HUES6 (cell line): ENCODE measurements at regions not wholly inside any gene's neighbourhood (a gene's known extent, or its start where the extent isn't known, plus 50 kb on each side); places are given as distances from the start of the nearest gene placed in this dataset.

ENCODE experiments used
- H3K27ac ChIP-seq: 2 replicates; pipeline ENCODE4 v1.7.0; 2013; ENCODE audit warnings: low read depth, mild to moderate bottlenecking, low read length, inconsistent platforms
- H3K27me3 ChIP-seq: 2 replicates; pipeline ENCODE4 v1.6.1; 2013; ENCODE audit warnings: low read length; ENCODE audit not compliant: control insufficient read depth, insufficient read depth
- H3K36me3 ChIP-seq: 2 replicates; pipeline ENCODE4 v1.6.1; 2013; ENCODE audit warnings: low read length; ENCODE audit not compliant: control insufficient read depth, insufficient read depth
- H3K4me1 ChIP-seq: 2 replicates; pipeline ENCODE4 v1.6.1; 2013; ENCODE audit warnings: low read length; ENCODE audit not compliant: control insufficient read depth, insufficient read depth
- H3K4me3 ChIP-seq: 2 replicates; pipeline ENCODE4 v1.5.1; 2013; ENCODE audit warnings: low read depth, low read length
- H3K9ac ChIP-seq: one replicate; pipeline ENCODE4 v1.6.1; 2013; ENCODE audit warnings: mild to moderate bottlenecking, low read length
- H3K9me3 ChIP-seq: 2 replicates; pipeline ENCODE4 v1.6.1; 2013; ENCODE audit warnings: low read depth, low read length; ENCODE audit not compliant: control insufficient read depth, insufficient read depth

GRCh38 chr18:8899000-8899399 is 193.6 kb downstream of the MTCL1 start:
- Histone ChIP-seq H3K9ac (no peak overlapping the region), H3K27me3 (no peaks in the 10 kb centered on the region), H3K4me1 (peaks cover 15% of the 10 kb centered on the region; the same call in 1 of the 2 replicates), H3K36me3 (no peaks in the 10 kb centered on the region), H3K9me3 (peaks cover 18% of the 10 kb centered on the region), H3K4me3 (no peak overlapping the region), H3K27ac (no peak overlapping the region)

GRCh38 chr18:8900552-8900951 is 195.2 kb downstream of the MTCL1 start:
- Histone ChIP-seq H3K27me3 (no peaks in the 10 kb centered on the region), H3K9me3 (peaks cover 18% of the 10 kb centered on the region), H3K27ac (peak overlapping the region; percentile 9; the same call in 1 of the 2 replicates), H3K4me1 (peaks cover 15% of the 10 kb centered on the region; the same call in 1 of the 2 replicates), H3K36me3 (no peaks in the 10 kb centered on the region), H3K4me3 (no peak overlapping the region), H3K9ac (peak overlapping the region; percentile 29)

- peaks cover 15% of the 10 kb centered on the region; the same call in 1 of the 2 replicates for H3K4me1 ChIP-seq
- H3K9ac ChIP-seq: no peak overlapping the region
- no peaks in the 10 kb centered on the region for H3K36me3 ChIP-seq
- H3K4me3 ChIP-seq: no peak overlapping the region
- H3K27ac ChIP-seq: no peak overlapping the region
- peaks cover 16% of the 10 kb centered on the region for H3K9me3 ChIP-seq
- no peaks in the 10 kb centered on the region for H3K27me3 ChIP-seq
These were observed 195.7 kb downstream of the MTCL1 start for GRCh38 chr18:8901019-8901418.

GRCh38 chr18:8904316-8904715 is 198.2 kb upstream of the NDUFV2 start:
- peaks cover 15% of the 10 kb centered on the region; the same call in 1 of the 2 replicates for H3K4me1 ChIP-seq
- no peak overlapping the region for H3K27ac ChIP-seq
- no peak overlapping the region for H3K9ac ChIP-seq
- no peaks in the 10 kb centered on the region for H3K36me3 ChIP-seq
- H3K4me3 ChIP-seq: no peak overlapping the region
- H3K27me3 ChIP-seq: no peaks in the 10 kb centered on the region
- peaks cover 20% of the 10 kb centered on the region; the same call in 1 of the 2 replicates for H3K9me3 ChIP-seq

GRCh38 chr18:8908792-8909510 is 193.5 kb upstream of the NDUFV2 start:
- Histone ChIP-seq H3K9ac (no peak overlapping the region), H3K27me3 (no peaks in the 10 kb centered on the region), H3K9me3 (peaks cover 26% of the 10 kb centered on the region), H3K36me3 (no peaks in the 10 kb centered on the region), H3K27ac (no peak overlapping the region), H3K4me3 (no peak overlapping the region), H3K4me1 (peaks cover 11% of the 10 kb centered on the region; the same call in 1 of the 2 replicates)

GRCh38 chr18:8910186-8910822 is 192.2 kb upstream of the NDUFV2 start:
- H3K27ac ChIP-seq: no peak overlapping the region

GRCh38 chr18:8910843-8911242 is 191.7 kb upstream of the NDUFV2 start:
- H3K9ac ChIP-seq: no peak overlapping the region
- peaks cover 30% of the 10 kb centered on the region for H3K9me3 ChIP-seq
- H3K27ac ChIP-seq: no peak overlapping the region
- H3K27me3 ChIP-seq: no peaks in the 10 kb centered on the region
- H3K4me3 ChIP-seq: no peak overlapping the region
- H3K4me1 ChIP-seq: peaks cover 11% of the 10 kb centered on the region; the same call in 1 of the 2 replicates
- H3K36me3 ChIP-seq: no peaks in the 10 kb centered on the region

More at GRCh38 chr18:8910186-8910822, 192.2 kb upstream of the NDUFV2 start:
- no peak overlapping the region for H3K9ac ChIP-seq
- no peak overlapping the region for H3K4me3 ChIP-seq
- peaks cover 33% of the 10 kb centered on the region for H3K9me3 ChIP-seq
- peaks cover 11% of the 10 kb centered on the region; the same call in 1 of the 2 replicates for H3K4me1 ChIP-seq
- no peaks in the 10 kb centered on the region for H3K27me3 ChIP-seq
- no peaks in the 10 kb centered on the region for H3K36me3 ChIP-seq

- Histone ChIP-seq H3K4me1 (peaks cover 11% of the 10 kb centered on the region; the same call in 1 of the 2 replicates), H3K9ac (no peak overlapping the region), H3K27me3 (no peaks in the 10 kb centered on the region), H3K9me3 (peaks cover 30% of the 10 kb centered on the region), H3K36me3 (no peaks in the 10 kb centered on the region), H3K4me3 (no peak overlapping the region), H3K27ac (no peak overlapping the region)
These were observed 190.8 kb upstream of the NDUFV2 start for GRCh38 chr18:8911408-8912340.

GRCh38 chr18:8912348-8913326 is 189.9 kb upstream of the NDUFV2 start:
- Histone ChIP-seq H3K36me3 (no peaks in the 10 kb centered on the region), H3K9ac (no peak overlapping the region), H3K27ac (no peak overlapping the region), H3K27me3 (no peaks in the 10 kb centered on the region), H3K9me3 (peaks cover 30% of the 10 kb centered on the region), H3K4me3 (no peak overlapping the region), H3K4me1 (peaks cover 11% of the 10 kb centered on the region; the same call in 1 of the 2 replicates)
